ENCODE measurements at regions not wholly inside any gene's neighbourhood (a gene's known extent, or its start where the extent isn't known, plus 50 kb on each side); places are given as distances from the start of the nearest gene placed in this dataset.

DNA sequence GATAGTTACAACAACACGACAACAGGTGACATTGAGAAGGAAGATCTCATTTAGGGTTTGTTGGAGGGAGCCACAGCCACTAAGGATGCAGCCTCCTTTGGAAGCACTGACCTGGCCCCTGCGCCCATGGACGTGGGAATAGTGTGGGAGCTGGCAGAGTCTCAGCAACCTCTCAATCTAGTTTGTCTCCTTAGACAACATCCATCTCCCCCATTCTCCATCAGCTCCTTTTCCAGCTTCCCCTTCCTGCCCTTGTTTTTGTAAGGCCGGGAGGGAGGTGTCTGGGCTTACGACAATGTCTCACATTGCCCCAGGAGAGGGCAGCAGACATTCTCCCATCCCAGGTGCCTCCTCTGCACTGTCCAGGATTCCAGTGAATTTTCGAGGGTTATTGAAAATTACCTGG is 170.2 kb upstream of the PZP start:
- no peak for TF ChIP-seq POLR2A (IDR thresholded peaks at IDR 0.05; ENCODE audit: low read length)
- no peak for TF ChIP-seq GATA1 (IDR thresholded peaks at IDR 0.05; ENCODE audit: low read depth, low read length)

Measured in erythroblast (primary cell).